Neural cell (in vitro differentiated cells): ENCODE measurements at regions not wholly inside any gene's neighbourhood (a gene's known extent, or its start where the extent isn't known, plus 50 kb on each side); places are given as distances from the start of the nearest gene placed in this dataset.

ENCODE experiments used
- H2AFZ ChIP-seq: fragments of 200-600, 300-800 bp; sonication (generic), shearing (Covaris generic); 2 replicates; pipeline ENCODE4 v1.6.0; 2014; ENCODE audit warnings: low read depth, mild to moderate bottlenecking, antibody characterized with exemption, low read length, moderate library complexity
- H3F3A ChIP-seq: fragments of 200-600 bp; shearing (Covaris generic); 2 replicates; pipeline ENCODE4 v1.6.1; 2016; ENCODE audit warnings: mild to moderate bottlenecking, moderate library complexity, mixed read lengths, antibody characterized with exemption, low read length; ENCODE audit not compliant: insufficient read depth, poor library complexity, severe bottlenecking
- H3K27ac ChIP-seq: fragments of 200-600, 300-800 bp; sonication (generic), shearing (Covaris generic); 2 replicates; pipeline ENCODE4 v1.5.1; 2014; ENCODE audit warnings: mild to moderate bottlenecking, low read length, moderate library complexity
- H3K27me3 ChIP-seq: fragments of 300-800, 200-600 bp; sonication (generic), shearing (Covaris generic); 2 replicates; pipeline ENCODE4 v1.6.0; 2014; ENCODE audit warnings: mild to moderate bottlenecking, low read depth, low read length, moderate library complexity; ENCODE audit not compliant: insufficient read depth
- H3K36me3 ChIP-seq: fragments of 300-800, 200-600 bp; sonication (generic), shearing (Covaris generic); 2 replicates; pipeline ENCODE4 v1.5.1; 2014; ENCODE audit warnings: mild to moderate bottlenecking, antibody characterized with exemption, low read length, moderate library complexity; ENCODE audit not compliant: insufficient read depth
- H3K4me2 ChIP-seq: fragments of 300-800, 200-600 bp; sonication (generic), shearing (Covaris generic); 2 replicates; pipeline ENCODE4 v1.6.0; 2014; ENCODE audit warnings: mild to moderate bottlenecking, low read length
- H3K4me3 ChIP-seq: fragments of 300-800, 200-600 bp; sonication (generic), shearing (Covaris generic); 2 replicates; pipeline ENCODE4 v1.5.1; 2014; ENCODE audit warnings: mild to moderate bottlenecking, low read length, moderate library complexity
- H3K79me2 ChIP-seq: fragments of 200-600 bp; shearing (Covaris generic); replicated peaks from 2 replicates; pipeline ENCODE4 v1.6.0; 2014; ENCODE audit warnings: mild to moderate bottlenecking, low read length, moderate library complexity; ENCODE audit not compliant: insufficient read depth
- H3K9ac ChIP-seq: fragments of 300-800, 200-600 bp; sonication (generic), shearing (Covaris generic); 2 replicates; pipeline ENCODE4 v1.6.1; 2016; ENCODE audit warnings: mild to moderate bottlenecking, low read length, mixed read lengths
- H3K9me2 ChIP-seq: fragments of 200-600 bp; shearing (Covaris generic); 2 replicates; pipeline ENCODE4 v1.6.1; 2016; ENCODE audit warnings: mild to moderate bottlenecking, low read length, mixed read lengths; ENCODE audit not compliant: insufficient read depth
- H3K9me3 ChIP-seq: fragments of 200-600, 300-800 bp; sonication (generic), shearing (Covaris generic); 2 replicates; pipeline ENCODE4 v1.6.1; 2016; ENCODE audit warnings: mild to moderate bottlenecking, mixed run types, low read length, moderate library complexity, mixed read lengths
- H4K20me1 ChIP-seq: fragments of 200-600 bp; shearing (Covaris generic); 2 replicates; pipeline ENCODE4 v1.6.1; 2016; ENCODE audit warnings: mild to moderate bottlenecking, mixed run types; ENCODE audit not compliant: insufficient read depth
- CTCF ChIP-seq: fragments of 450-650 bp; IDR thresholded peaks from 2 replicates; pipeline ENCODE4 v1.5.1; 2014; ENCODE audit warnings: antibody characterized with exemption, mild to moderate bottlenecking, moderate library complexity; ENCODE audit not compliant: poor library complexity, severe bottlenecking
- EP300 ChIP-seq: fragments of 450-650 bp; conservative IDR thresholded peaks from 2 replicates; pipeline ENCODE4 v1.6.1; 2014; ENCODE audit warnings: antibody characterized with exemption, mild to moderate bottlenecking, moderate library complexity; ENCODE audit not compliant: poor library complexity, severe bottlenecking
- EZH2 ChIP-seq: fragments of 200-600, 300-800 bp; shearing (Covaris generic), sonication (generic); IDR thresholded peaks from 2 replicates; pipeline ENCODE4 v1.6.1; 2014; ENCODE audit warnings: antibody characterized with exemption, low read length, borderline replicate concordance, mild to moderate bottlenecking; ENCODE audit not compliant: insufficient read depth, poor library complexity, severe bottlenecking
- MXI1 ChIP-seq: fragments of 450-650 bp; conservative IDR thresholded peaks from 2 replicates; pipeline ENCODE4 v1.6.1; 2014; ENCODE audit warnings: antibody characterized with exemption, mild to moderate bottlenecking; ENCODE audit not compliant: poor library complexity, severe bottlenecking
- POLR2AphosphoS5 ChIP-seq: IDR thresholded peaks from 2 replicates; pipeline ENCODE4 v1.6.1; 2012
- RAD21 ChIP-seq: fragments of 450-650 bp; conservative IDR thresholded peaks from 2 replicates; pipeline ENCODE4 v1.6.1; 2014; ENCODE audit warnings: antibody characterized with exemption, mild to moderate bottlenecking, moderate library complexity
- REST ChIP-seq: IDR thresholded peaks from 2 replicates; pipeline ENCODE4 v1.6.1; 2012; ENCODE audit warnings: borderline replicate concordance
- SMC3 ChIP-seq: fragments of 450-650 bp; conservative IDR thresholded peaks from 2 replicates; pipeline ENCODE4 v1.6.1; 2014; ENCODE audit warnings: antibody characterized with exemption, mild to moderate bottlenecking, moderate library complexity; ENCODE audit not compliant: poor library complexity
- TAF1 ChIP-seq: IDR thresholded peaks from 2 replicates; pipeline ENCODE4 v1.6.1; 2012; ENCODE audit warnings: low read depth

- Histone ChIP-seq H4K20me1 (no peaks in the 10 kb centered on the region), H2AFZ (no peak overlapping the region), H3K9me2 (no peaks in the 10 kb centered on the region), H3K4me2 (no peak overlapping the region), H3K9me3 (no peaks in the 10 kb centered on the region), H3F3A (no peaks in the 10 kb centered on the region), H3K27ac (no peak overlapping the region), H3K79me2 (no peaks in the 10 kb centered on the region), H3K27me3 (no peaks in the 10 kb centered on the region), H3K4me3 (no peak overlapping the region), H3K36me3 (no peaks in the 10 kb centered on the region), H3K9ac (no peak overlapping the region)
- TF ChIP-seq MXI1 (no peak), RAD21 (no peak), TAF1 (no peak), EP300 (no peak), POLR2AphosphoS5 (no peak), CTCF (no peak)
Observed at GRCh38 chr5:158466191-158466590, 607.2 kb upstream of the CLINT1 start.

GRCh38 chr5:158465086-158465972, 606.4 kb upstream of the CLINT1 start:
- no peak overlapping the region for H2AFZ ChIP-seq
- H3K4me2 ChIP-seq, result no peak overlapping the region
- no peak for TF ChIP-seq RAD21
- TF ChIP-seq CTCF, result no peak
- TF ChIP-seq TAF1, result no peak
- no peak for TF ChIP-seq SMC3
- TF ChIP-seq POLR2AphosphoS5, result no peak
- TF ChIP-seq EZH2, result no peak
- no peak for TF ChIP-seq REST
- no peak for TF ChIP-seq EP300
- H3K9me3 ChIP-seq, result no peaks in the 10 kb centered on the region
- no peaks in the 10 kb centered on the region for H4K20me1 ChIP-seq
- no peaks in the 10 kb centered on the region for H3K9me2 ChIP-seq
- H3K36me3 ChIP-seq, result no peaks in the 10 kb centered on the region
- no peaks in the 10 kb centered on the region for H3K27me3 ChIP-seq
- H3K79me2 ChIP-seq, result no peaks in the 10 kb centered on the region
- no peak overlapping the region for H3K27ac ChIP-seq
- H3F3A ChIP-seq, result no peaks in the 10 kb centered on the region
- H3K9ac ChIP-seq, result no peak overlapping the region
- no peak overlapping the region for H3K4me3 ChIP-seq
